GM19372 (cell line): ENCODE measurements at regions not wholly inside any gene's neighbourhood (a gene's known extent, or its start where the extent isn't known, plus 50 kb on each side); places are given as distances from the start of the nearest gene placed in this dataset.

Experiments
- ATAC-seq: cut with Tn5 transposase; IDR thresholded peaks from one replicate; pipeline ENCODE4 v1.9.1; 2021; ENCODE audit warnings: mild to moderate bottlenecking, low read depth, moderate library complexity; ENCODE audit not compliant: unreplicated experiment

DNA sequence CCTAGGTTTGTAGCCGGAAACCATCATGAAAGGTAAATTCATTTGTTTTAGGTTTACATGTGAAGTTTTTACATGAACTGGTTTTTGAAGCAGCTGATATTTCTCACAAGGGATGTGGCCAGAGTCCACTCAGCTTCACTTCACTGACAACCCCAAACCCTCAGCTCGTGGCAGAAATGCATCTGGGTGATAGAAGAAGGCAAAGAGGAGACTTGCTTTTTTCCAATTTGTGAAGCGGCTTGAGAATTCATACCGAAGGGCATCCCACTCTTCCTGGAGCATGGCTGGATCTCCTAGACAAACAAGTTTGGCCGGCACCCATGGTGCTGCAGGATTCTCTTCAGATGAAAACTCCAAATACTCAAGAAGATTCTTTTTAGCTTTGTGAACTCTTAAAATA lies 392.8 kb upstream of the CNR1 start:
- no peak for ATAC-seq

DNA sequence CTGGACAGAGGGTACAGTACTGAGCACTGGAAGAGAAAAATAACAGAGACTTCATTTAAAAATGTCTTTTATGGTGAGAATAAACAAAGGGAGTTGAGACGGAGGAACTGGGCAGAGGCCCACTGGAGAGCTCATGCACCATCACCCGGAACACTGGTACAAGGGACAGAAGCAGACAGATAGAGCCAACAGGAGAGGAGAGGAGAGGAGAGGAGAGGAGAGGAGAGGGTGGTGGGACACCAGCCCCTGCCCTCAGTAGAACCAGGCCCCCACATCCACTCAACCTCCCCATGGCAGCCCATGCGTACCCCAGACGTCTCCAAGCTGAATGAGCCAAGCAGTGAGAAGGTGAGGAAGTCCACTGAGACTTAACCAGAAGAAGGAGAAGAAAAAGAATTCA lies 390.5 kb upstream of the CNR1 start:
- no peak for ATAC-seq

DNA sequence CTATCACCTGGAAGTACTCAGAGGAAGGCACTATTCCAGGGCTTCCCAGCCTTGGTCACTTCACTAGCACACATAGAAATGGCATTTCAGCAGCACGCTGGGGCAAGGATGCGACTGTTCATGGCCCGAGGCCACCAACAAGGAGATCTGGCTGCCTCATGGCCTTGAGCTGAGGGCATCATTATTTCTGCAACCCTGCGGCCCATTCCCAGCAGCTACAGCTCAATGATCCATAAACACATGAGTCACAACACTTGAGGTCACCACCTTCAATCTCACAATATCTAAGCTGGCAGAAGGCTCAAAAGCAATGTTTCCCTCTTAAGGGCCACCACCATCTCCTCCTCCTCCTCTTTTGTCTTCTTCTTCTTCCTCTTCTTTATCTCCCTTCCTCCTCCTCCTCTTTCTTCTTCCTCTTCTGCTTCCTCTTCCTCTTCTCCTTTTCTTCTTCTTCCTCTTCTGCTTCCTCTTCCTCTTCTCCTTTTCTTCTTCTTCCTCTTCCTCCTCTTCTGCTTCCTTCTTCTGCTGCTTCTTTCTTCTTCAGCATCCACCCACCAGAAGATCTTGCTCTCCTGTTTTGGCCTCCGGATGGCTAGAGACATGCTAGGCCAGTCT lies 382.9 kb upstream of the CNR1 start:
- no peak for ATAC-seq

DNA sequence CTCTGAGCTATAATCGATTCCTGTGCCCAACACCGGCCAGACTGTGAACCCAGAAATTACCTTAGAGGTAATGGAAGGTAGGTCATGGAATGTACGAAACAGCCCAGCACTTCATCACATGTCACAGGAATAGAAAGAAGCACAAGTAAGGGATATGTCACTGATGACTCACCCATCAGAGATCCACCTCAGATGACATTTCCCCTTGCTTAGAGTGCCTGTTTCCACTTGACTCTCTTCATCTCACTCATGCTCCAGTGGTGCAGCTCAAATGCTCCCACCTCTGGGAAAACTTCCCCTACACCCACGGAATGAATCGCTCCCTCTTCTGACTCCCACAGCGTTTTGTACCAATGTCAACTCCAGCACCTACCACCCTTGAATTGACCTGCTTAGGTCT lies 381.6 kb upstream of the CNR1 start:
- ATAC-seq: no peak

- ATAC-seq: no peak
Measured at GRCh38 chr6:88545991-88546390, 379.8 kb upstream of the CNR1 start.

DNA sequence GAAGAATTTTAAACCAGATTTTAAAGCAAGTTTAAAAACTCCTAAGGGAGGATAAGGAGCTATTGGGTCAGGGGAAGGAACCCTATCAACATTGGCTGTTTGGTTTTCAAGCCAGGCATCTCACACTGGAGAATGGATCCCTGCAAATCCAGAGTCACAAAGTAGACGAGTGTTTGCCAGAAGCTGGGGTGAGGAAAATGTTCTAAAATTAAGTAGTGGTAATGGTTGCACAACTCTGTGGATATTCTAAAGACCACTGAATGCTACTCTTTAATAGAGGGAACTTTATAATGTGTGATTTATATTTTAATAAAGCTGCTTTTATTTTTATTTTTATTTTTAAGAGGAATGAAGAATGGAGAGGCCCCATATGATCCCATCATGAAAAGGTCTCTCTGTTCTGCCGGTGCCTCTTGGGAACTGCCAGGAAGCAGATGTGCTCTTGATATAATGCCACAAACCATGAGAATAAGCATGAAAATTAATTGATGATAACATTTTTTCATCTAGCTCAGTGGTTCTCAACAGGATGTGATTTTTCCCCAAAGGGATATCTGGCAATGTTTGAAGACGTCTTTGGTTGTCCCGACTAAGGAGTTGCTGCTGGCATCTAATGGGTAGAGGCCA lies 379.0 kb upstream of the CNR1 start:
- ATAC-seq: no peak

DNA sequence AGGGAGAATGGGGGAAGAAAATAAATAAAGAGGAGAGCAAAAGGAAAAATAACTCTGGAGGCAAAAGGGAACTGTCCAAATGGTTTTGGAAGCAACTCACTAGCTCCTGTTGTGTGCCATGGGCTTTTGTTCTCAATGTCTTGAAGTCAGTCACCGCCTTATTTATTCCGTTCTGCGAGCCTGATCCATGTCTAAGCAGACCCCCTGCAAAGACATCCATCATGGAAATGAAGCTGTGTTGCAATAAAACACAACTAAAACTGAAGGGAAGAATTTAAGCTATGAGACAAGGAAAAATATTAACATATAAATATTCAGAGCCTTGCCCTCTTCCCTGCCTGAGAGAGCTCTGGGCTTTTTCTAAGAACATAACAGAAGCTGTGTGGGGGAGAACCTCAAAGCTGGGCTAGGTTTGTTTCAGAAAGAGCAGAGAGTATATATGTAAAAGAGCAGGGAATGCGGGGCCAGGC lies 373.2 kb upstream of the CNR1 start:
- ATAC-seq: no peak

- ATAC-seq: no peak
Measured at GRCh38 chr6:88538840-88539239, 372.7 kb upstream of the CNR1 start.

DNA sequence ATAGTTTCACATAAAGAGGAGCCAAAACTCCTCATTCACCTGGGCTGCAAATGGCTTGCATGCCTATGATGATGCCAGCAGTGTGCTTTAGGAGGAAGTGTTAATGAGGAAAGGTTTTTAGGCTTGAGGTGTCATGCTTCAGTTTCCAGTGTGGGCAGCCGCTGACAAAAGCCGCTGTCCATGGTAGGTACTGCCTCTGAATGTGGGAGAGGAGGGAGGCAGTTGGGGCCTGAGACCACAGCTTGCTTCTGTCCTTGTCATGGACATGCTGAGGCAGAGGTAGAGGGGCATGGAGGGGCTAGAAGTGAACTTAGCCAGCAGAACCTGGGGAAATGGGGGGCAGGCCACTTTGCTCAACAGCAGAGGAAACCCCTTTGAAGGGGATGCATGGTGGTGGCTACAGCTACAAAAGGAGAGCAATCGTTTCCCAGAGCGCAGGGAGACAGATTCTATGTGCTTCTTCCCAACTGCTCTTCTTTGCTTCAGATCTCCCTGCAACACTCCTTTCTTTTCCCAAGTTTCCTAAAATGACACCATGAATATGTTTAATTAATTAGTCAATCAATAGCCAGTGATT lies 372.1 kb upstream of the CNR1 start:
- ATAC-seq: no peak

- no peak for ATAC-seq
Measured at GRCh38 chr6:88536071-88536625, 370.0 kb upstream of the CNR1 start.

DNA sequence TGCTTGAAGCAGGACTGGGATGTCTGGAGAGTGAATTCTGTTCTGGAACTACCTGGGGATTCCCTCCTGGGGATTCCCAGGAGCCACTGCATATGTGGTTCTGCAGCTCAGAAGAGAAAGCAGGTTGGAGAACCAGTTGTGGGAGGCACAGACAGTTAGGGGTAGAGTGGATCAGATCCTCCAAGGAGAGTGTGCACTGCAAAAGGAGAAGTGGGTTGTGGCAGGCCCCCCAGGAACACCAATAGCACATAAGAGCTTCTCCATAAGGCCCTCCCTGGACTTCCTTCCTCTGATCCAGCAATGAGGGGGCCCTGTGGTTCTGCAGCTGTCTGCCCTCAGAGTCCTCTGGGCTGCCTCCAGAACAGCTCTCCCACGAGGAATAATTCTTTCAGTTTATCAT lies 369.2 kb upstream of the CNR1 start:
- no peak for ATAC-seq

GRCh38 chr6:88532241-88532860 lies 366.2 kb upstream of the CNR1 start:
- no peak for ATAC-seq

DNA sequence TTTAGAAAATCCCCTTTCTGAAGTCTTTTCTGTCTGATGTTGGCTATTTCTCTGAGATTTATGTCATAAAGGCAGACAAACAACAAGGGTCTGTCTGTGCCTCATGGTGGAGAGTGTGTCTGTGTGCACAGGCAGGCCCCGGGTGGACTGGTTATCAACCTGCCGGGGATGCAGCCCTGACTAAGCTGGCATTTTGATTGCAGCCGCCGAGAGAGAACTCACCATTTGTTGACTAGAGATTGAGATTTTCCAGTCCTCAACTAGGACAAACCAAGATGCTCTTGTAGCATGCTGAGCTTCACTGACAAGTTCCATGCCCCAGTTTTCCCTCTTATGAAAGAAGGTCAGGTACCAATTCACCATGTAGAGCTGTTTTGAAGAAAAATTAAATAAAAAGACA lies 363.6 kb upstream of the CNR1 start:
- ATAC-seq: no peak

DNA sequence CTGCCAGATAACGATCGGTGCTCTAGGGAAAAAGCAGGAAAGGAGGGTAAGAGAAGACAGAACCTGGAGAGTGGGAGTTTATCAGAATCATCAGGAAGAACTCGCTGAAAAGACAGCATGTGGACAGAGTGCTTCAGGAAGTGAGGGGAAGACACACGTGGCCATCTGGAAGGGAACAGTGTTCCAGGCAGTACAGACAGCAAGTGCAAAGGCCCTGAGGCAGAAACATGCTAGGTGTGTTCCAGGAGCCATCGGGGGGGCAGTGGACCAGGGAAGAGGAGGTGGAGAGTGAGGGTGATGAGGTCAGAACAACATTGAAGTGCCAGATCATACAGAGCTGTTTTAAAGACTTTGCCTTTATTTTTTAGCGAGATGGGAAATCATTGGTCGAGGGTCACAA lies 354.3 kb upstream of the CNR1 start:
- ATAC-seq: no peak

DNA sequence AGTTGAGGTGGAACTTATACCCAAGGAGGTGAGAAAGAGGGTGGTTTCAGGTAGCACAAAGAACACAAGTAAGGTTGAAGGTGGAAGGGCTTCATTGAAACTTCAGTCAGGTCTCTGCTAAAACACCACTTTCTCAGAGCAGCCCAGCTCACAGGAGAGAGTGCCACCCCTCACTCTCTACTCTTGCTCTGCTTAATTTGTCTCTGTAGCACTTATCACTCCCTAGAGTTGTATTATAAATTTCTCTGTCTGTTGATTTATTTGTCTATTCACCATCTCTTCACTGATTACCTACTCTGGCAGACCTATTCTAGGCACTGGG lies 353.8 kb upstream of the CNR1 start:
- no peak for ATAC-seq

GRCh38 chr6:88519301-88520016 lies 353.3 kb upstream of the CNR1 start:
- no peak for ATAC-seq

GRCh38 chr6:88517737-88518136 lies 351.6 kb upstream of the CNR1 start:
- no peak for ATAC-seq

DNA sequence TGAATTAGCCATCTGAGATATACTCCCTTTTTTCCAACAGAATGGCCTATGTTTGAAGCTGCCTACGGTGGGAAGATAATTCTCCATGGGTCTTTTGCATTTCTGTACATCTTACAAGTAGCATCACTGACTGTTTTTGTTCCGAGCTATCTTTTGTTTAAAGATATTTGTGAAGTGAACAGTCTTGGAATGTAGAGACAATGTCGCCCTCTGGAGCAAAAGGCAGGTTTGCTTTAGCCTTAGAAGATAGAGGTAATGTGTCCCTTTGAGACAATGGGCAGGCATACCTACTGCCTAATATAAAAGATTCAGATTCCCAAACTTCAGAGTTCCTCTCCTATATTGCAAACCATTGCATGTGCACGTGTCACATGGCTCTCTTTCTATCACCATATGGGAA lies 347.8 kb upstream of the CNR1 start:
- no peak for ATAC-seq

- no peak for ATAC-seq
Measured at GRCh38 chr6:88513471-88513870, 347.3 kb upstream of the CNR1 start.

- ATAC-seq: no peak
Measured at GRCh38 chr6:88512951-88513350, 346.8 kb upstream of the CNR1 start.

DNA sequence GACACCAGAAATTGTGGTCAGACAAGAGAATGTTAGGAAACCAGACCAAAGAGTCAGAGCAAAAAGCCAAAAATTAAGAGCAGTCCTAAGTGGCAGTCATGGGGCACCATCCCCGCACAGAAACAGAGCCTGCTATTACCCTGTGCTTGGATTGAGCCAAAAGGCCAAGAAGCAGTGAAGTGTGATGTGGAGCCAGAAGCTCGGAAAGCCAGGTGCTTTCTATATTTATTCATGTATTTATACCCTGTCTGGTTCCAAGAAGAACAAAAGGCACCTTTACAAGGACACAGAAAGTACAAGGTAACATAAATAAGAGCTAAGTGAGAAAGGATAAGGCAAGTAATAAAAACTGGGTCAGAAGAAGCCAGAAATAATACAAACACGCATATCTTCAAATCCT lies 336.2 kb upstream of the CNR1 start:
- ATAC-seq: no peak
